HG02623 (cell line): ENCODE measurements at regions not wholly inside any gene's neighbourhood (a gene's known extent, or its start where the extent isn't known, plus 50 kb on each side); places are given as distances from the start of the nearest gene placed in this dataset.

Experiments
- ATAC-seq: cut with Tn5 transposase; IDR thresholded peaks from one replicate; pipeline ENCODE4 v1.9.1; 2021; ENCODE audit warnings: moderate library complexity; ENCODE audit not compliant: unreplicated experiment

GRCh38 chr11:43602670-43603069, 77.9 kb upstream of the HSD17B12 start:
- no peak for ATAC-seq

GRCh38 chr11:43614214-43614613, 66.3 kb upstream of the HSD17B12 start:
- no peak for ATAC-seq

GRCh38 chr11:43619863-43620505, 60.6 kb upstream of the HSD17B12 start:
- no peak for ATAC-seq

GRCh38 chr11:43626798-43627197, 53.7 kb upstream of the HSD17B12 start:
- no peak for ATAC-seq
